Stomach (tissue), 4 donors: ENCODE measurements at regions not wholly inside any gene's neighbourhood (a gene's known extent, or its start where the extent isn't known, plus 50 kb on each side); places are given as distances from the start of the nearest gene placed in this dataset.

ENCODE experiments used
- CTCF ChIP-seq, 7 experiments: fragments of 450-650 bp in 4 of 7; fragments of 200-600 bp in 3 of 7; sonication (generic) in 3 of 7; IDR thresholded peaks; one replicate each; pipeline ENCODE4 v1.5.1; 2016 to 2019; ENCODE audit warnings: antibody characterized with exemption in 7 of 7, control low read depth in 2 of 7, mild to moderate bottlenecking in 1 of 7
- EP300 ChIP-seq: sonication (generic); formaldehyde crosslinking; IDR thresholded peaks from one replicate; pipeline ENCODE4 v1.6.1; 2017; ENCODE audit warnings: antibody characterized with exemption
- POLR2A ChIP-seq, 4 donors: fragments of 450-650 bp; IDR thresholded peaks; one replicate each; pipeline ENCODE4 v1.6.1; 2016; ENCODE audit warnings: antibody characterized with exemption in 4 of 4, control low read depth in 2 of 4, mild to moderate bottlenecking in 1 of 4, moderate library complexity in 1 of 4
- POLR2AphosphoS5 ChIP-seq, 3 donors: sonication (generic); formaldehyde crosslinking; IDR thresholded peaks; one replicate each; pipeline ENCODE4 v1.6.1; 2016; ENCODE audit warnings: antibody characterized with exemption in 3 of 3

DNA sequence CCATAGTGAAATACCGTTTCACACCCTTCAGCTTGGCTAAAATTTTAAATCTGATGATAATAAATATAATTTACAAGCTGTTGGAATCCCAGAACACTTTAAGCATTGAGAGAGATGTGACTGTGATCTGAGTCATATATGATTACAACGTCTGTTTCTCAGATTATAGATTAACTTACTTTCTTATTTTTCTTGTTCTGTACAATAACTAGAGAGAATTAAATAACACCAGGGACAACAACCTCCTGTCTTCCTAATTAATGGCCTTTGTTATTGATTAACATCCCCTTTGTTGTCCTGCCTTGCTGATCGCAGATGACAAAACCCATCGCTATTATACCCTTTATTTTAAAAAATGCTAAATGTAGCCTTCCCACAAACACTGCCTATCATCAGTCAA lies 87.8 kb upstream of the EZR start:
- TF ChIP-seq POLR2A (IDR thresholded peaks at IDR 0.05), result no peak
- TF ChIP-seq CTCF (IDR thresholded peaks at IDR 0.05), result no peak
- no peak for TF ChIP-seq POLR2AphosphoS5 (IDR thresholded peaks at IDR 0.05)
- TF ChIP-seq EP300, result no peak
